PC-9 (cell line): ENCODE measurements at regions not wholly inside any gene's neighbourhood (a gene's known extent, or its start where the extent isn't known, plus 50 kb on each side); places are given as distances from the start of the nearest gene placed in this dataset.
A peak's percentile ranks its signal among the peaks of the same experiment; 100 is the strongest.

ENCODE experiments used
- BruUV-seq: library from RNA; stranded (reverse); fragments of 400-500 nt; replicated peaks from 2 replicates; lab custom pipeline; 2021; lab: Mats Ljungman, UMichigan
- CTCF ChIA-PET: fragments of 300-600 bp; sonication (Branson Sonifier 250); formaldehyde crosslinking; loops from one replicate; lab custom pipeline; 2022; ENCODE audit warnings: antibody characterized with exemption; lab: Charles Lee
- POLR2A ChIA-PET: fragments of 300-600 bp; sonication (Branson Sonifier 250); formaldehyde crosslinking; loops from one replicate; lab custom pipeline; 2022; ENCODE audit warnings: antibody characterized with exemption; ENCODE audit not compliant: unreplicated experiment; lab: Charles Lee
- DNase-seq, 2 experiments: peaks; one replicate each; pipeline versions ENCODE4 v3.0.0 to v3.0.0-alpha.2; 2015 to 2022; ENCODE audit warnings: mixed read lengths in 1 of 2
- H2AFZ ChIP-seq: fragments of 200-600 bp; sonication (generic); 2 replicates; pipeline ENCODE4 v1.8.1; 2017; ENCODE audit warnings: antibody characterized with exemption
- H3F3A ChIP-seq: fragments of 200-600 bp; sonication (generic); 2 replicates; pipeline ENCODE4 v1.8.1; 2017; ENCODE audit warnings: antibody characterized with exemption, mild to moderate bottlenecking, low read depth; ENCODE audit not compliant: insufficient read depth
- H3K27ac ChIP-seq: fragments of 200-600 bp; sonication (generic); 2 replicates; pipeline ENCODE4 v1.6.1; 2016; ENCODE audit warnings: mixed run types
- H3K27me3 ChIP-seq: fragments of 200-600 bp; sonication (generic); 2 replicates; pipeline ENCODE4 v1.6.1; 2016; ENCODE audit warnings: low read depth, mixed run types; ENCODE audit not compliant: insufficient read depth
- H3K36me3 ChIP-seq: fragments of 200-600 bp; sonication (generic); 2 replicates; pipeline ENCODE4 v1.6.1; 2016; ENCODE audit warnings: low read depth, mixed run types
- H3K4me1 ChIP-seq: fragments of 200-600 bp; sonication (generic); replicated peaks from 2 replicates; pipeline ENCODE4 v1.6.1; 2016; ENCODE audit warnings: mixed run types; ENCODE audit not compliant: insufficient read depth
- H3K4me2 ChIP-seq: fragments of 200-600 bp; sonication (generic); 2 replicates; pipeline ENCODE4 v1.6.1; 2017; ENCODE audit warnings: mixed run types
- H3K4me3 ChIP-seq: fragments of 200-600 bp; sonication (generic); 2 replicates; pipeline ENCODE4 v1.6.1; 2016; ENCODE audit warnings: mixed run types
- H3K79me2 ChIP-seq: fragments of 200-600 bp; sonication (generic); 2 replicates; pipeline ENCODE4 v1.6.1; 2017; ENCODE audit warnings: low read depth, mixed run types
- H3K9me2 ChIP-seq: fragments of 200-600 bp; sonication (generic); 2 replicates; pipeline ENCODE4 v1.8.1; 2017; ENCODE audit warnings: mild to moderate bottlenecking; ENCODE audit not compliant: insufficient read depth
- H3K9me3 ChIP-seq: fragments of 200-600 bp; sonication (generic); 2 replicates; pipeline ENCODE4 v1.8.1; 2016; ENCODE audit warnings: low read depth; ENCODE audit not compliant: insufficient read depth
- H4K20me1 ChIP-seq: fragments of 200-600 bp; sonication (generic); 2 replicates; pipeline ENCODE4 v1.8.1; 2017; ENCODE audit not compliant: insufficient read depth
- EZH2 ChIP-seq: fragments of 200-600 bp; sonication (generic); IDR thresholded peaks from 2 replicates; pipeline ENCODE4 v1.8.0; 2017; ENCODE audit warnings: antibody characterized with exemption, low read depth
- intact Hi-C: fragments of 100-400 bp; cut with micrococcal nuclease; formaldehyde crosslinking; loops from one replicate; pipeline ENCODE4 v1.10.0; 2022; ENCODE audit not compliant: unreplicated experiment
- TF ChIP-seq, protein P1 (sequence below): fragments of 200-600 bp; sonication (generic); conservative IDR thresholded peaks from 2 replicates; pipeline ENCODE4 v1.6.1; 2017; ENCODE audit warnings: mixed run types, antibody characterized with exemption, mild to moderate bottlenecking, moderate library complexity

DNA sequence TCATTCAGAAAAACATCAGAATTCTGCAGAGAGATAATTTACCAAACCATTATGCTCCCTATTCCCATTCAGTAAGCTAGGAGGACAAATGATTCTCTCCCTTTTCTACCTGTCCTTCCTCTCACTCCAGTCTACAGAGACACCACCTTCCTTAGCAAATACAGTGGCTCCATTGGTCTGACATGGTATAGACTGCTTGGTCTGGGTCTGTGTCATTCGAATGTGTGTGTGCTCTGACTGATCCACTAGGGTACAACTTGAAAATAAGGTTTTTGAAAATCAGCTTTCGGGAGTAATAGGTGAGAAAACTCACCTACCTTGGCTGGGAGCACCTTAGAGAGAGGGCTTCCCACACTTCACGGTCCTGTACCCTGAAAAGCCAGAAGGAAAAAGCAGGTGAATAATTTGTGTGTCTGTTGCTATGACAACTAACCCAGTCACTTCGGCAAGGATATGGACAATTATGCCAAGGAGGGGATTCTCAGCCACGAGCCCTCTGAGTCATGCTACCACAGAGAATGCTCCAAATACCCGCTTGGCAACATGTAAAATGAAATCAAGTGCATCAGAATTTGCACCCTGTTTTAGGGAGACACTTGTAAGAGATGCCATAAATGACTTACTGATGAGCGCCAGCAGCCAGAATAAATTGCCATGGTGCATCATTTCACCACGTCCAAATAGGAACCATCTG, 114.5 kb upstream of the PRKCQ start:
- Histone ChIP-seq H3F3A (no peaks in the 10 kb centered on the region), H3K27me3 (no peaks in the 10 kb centered on the region), H3K4me1 (no peaks in the 10 kb centered on the region), H3K79me2 (no peaks in the 10 kb centered on the region), H4K20me1 (no peaks in the 10 kb centered on the region), H3K4me3 (no peak overlapping the region), H3K9me2 (no peaks in the 10 kb centered on the region), H3K27ac (no peak overlapping the region), H3K36me3 (no peaks in the 10 kb centered on the region), H3K9me3 (no peaks in the 10 kb centered on the region), H3K4me2 (no peak overlapping the region), H2AFZ (no peak overlapping the region)
- CTCF ChIA-PET: no interaction called here
- peak in 1 of 2 experiments; percentile 15 for DNase-seq
- no TSS peak for BruUV-seq
- POLR2A ChIA-PET: interaction anchor here (0.6 kb wide), 1 partner anchor 100 kb away, joined by 6 read pairs; no protein-coding TSS in a partner anchor
- TF ChIP-seq, protein P1, sequence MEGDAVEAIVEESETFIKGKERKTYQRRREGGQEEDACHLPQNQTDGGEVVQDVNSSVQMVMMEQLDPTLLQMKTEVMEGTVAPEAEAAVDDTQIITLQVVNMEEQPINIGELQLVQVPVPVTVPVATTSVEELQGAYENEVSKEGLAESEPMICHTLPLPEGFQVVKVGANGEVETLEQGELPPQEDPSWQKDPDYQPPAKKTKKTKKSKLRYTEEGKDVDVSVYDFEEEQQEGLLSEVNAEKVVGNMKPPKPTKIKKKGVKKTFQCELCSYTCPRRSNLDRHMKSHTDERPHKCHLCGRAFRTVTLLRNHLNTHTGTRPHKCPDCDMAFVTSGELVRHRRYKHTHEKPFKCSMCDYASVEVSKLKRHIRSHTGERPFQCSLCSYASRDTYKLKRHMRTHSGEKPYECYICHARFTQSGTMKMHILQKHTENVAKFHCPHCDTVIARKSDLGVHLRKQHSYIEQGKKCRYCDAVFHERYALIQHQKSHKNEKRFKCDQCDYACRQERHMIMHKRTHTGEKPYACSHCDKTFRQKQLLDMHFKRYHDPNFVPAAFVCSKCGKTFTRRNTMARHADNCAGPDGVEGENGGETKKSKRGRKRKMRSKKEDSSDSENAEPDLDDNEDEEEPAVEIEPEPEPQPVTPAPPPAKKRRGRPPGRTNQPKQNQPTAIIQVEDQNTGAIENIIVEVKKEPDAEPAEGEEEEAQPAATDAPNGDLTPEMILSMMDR: no peak
- TF ChIP-seq EZH2: no peak
- intact Hi-C loops: no loop called here

DNA sequence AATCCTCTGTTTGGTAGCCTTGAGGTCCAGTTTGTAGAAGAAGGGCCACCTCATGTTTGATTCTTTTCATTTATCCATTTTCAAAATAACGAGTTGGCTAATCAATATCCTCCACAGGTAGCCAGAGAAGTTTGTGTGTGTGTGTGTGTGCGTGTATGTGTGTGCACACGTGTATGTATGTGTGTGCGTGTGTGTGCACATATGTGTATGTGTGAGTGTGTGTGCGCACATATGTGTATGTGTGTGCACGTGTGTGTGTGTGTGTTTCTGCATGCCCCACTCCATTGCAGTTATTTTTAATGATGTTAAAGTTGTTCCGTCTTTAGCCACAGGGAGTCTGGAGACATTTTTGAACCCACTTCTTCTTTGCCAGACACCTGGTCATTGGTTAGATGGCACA, 112.8 kb upstream of the PRKCQ start:
- Histone ChIP-seq H3K4me3 (no peak overlapping the region), H3K4me1 (no peaks in the 10 kb centered on the region), H4K20me1 (no peaks in the 10 kb centered on the region), H3K4me2 (no peak overlapping the region), H3K27ac (no peak overlapping the region), H3K27me3 (no peaks in the 10 kb centered on the region), H3K9me3 (no peaks in the 10 kb centered on the region), H3K79me2 (no peaks in the 10 kb centered on the region), H2AFZ (no peak overlapping the region), H3K9me2 (no peaks in the 10 kb centered on the region), H3F3A (no peaks in the 10 kb centered on the region), H3K36me3 (no peaks in the 10 kb centered on the region)
- TF ChIP-seq EZH2: no peak
- TF ChIP-seq, protein P1: no peak
- POLR2A ChIA-PET: no interaction called here
- CTCF ChIA-PET: no interaction called here
- intact Hi-C loops: no loop called here
- BruUV-seq: no TSS peak
- no peak for DNase-seq

DNA sequence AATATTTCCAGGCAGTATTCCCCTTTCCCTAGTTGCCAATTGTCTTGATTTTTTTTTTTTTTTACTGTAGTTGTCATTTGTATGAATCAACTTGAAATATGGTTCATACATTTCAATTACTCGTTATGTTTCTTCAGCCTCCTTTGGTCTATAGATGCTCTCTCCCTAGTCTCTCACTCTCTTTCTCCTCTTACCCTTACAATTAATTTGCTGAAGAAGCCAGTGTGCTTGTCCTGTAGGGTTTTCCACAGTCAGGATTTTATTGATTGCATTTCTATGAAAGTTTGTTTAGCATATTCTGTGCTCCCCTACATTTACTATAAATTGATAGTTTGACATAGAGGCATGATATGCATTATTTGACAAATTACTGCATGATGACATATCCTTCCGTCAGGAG, 112.0 kb upstream of the PRKCQ start:
- Histone ChIP-seq H3K4me1 (no peaks in the 10 kb centered on the region), H3K27ac (no peak overlapping the region), H3K9me3 (no peaks in the 10 kb centered on the region), H3K79me2 (no peaks in the 10 kb centered on the region), H2AFZ (no peak overlapping the region), H3K4me2 (no peak overlapping the region), H3K27me3 (no peaks in the 10 kb centered on the region), H3K9me2 (no peaks in the 10 kb centered on the region), H4K20me1 (no peaks in the 10 kb centered on the region), H3K36me3 (no peaks in the 10 kb centered on the region), H3F3A (no peaks in the 10 kb centered on the region), H3K4me3 (no peak overlapping the region)
- intact Hi-C loops: no loop called here
- BruUV-seq: no TSS peak
- CTCF ChIA-PET: no interaction called here
- POLR2A ChIA-PET: no interaction called here
- no peak for DNase-seq
- no peak for TF ChIP-seq EZH2
- TF ChIP-seq, protein P1: no peak
